Hippocampal formation (tissue), 2 donors: ENCODE measurements at regions not wholly inside any gene's neighbourhood (a gene's known extent, or its start where the extent isn't known, plus 50 kb on each side); places are given as distances from the start of the nearest gene placed in this dataset.

Experiments used
- DNase-seq, 2 donors: peaks; one replicate each; lab custom pipeline; 2025; lab: John Stamatoyannopoulos, UW

GRCh38 chr7:132072873-132073272 is 503.4 kb downstream of the PLXNA4 start:
- no peak for DNase-seq

- no peak for DNase-seq
Observed at GRCh38 chr7:132072165-132072564, 504.1 kb downstream of the PLXNA4 start.

GRCh38 chr7:132069306-132069705 is 507.0 kb downstream of the PLXNA4 start:
- DNase-seq = no peak

- no peak for DNase-seq
Observed at GRCh38 chr7:132066761-132067171, 509.5 kb downstream of the PLXNA4 start.

- DNase-seq = no peak
Observed at GRCh38 chr7:132065989-132066603, 509.7 kb upstream of the PODXL start.

GRCh38 chr7:132065193-132065988 is 509.0 kb upstream of the PODXL start:
- peak; percentile 13 to 40 for DNase-seq

- no peak for DNase-seq
Observed at GRCh38 chr7:132063800-132064199, 507.4 kb upstream of the PODXL start.

GRCh38 chr7:132061937-132062336 is 505.5 kb upstream of the PODXL start:
- no peak for DNase-seq

GRCh38 chr7:132059141-132059540 is 502.7 kb upstream of the PODXL start:
- no peak for DNase-seq

GRCh38 chr7:132055336-132056120 is 499.1 kb upstream of the PODXL start:
- no peak for DNase-seq

GRCh38 chr7:132053871-132054270 is 497.4 kb upstream of the PODXL start:
- no peak for DNase-seq

GRCh38 chr7:132051311-132051710 is 494.9 kb upstream of the PODXL start:
- no peak for DNase-seq

GRCh38 chr7:132049462-132050304 is 493.3 kb upstream of the PODXL start:
- DNase-seq = no peak

- DNase-seq = no peak
Observed at GRCh38 chr7:132045481-132045980, 489.1 kb upstream of the PODXL start.

- no peak for DNase-seq
Observed at GRCh38 chr7:132045002-132045401, 488.6 kb upstream of the PODXL start.

- no peak for DNase-seq
Observed at GRCh38 chr7:132044247-132044646, 487.8 kb upstream of the PODXL start.

GRCh38 chr7:132041108-132041507 is 484.7 kb upstream of the PODXL start:
- DNase-seq = no peak

GRCh38 chr7:132035517-132036362 is 479.3 kb upstream of the PODXL start:
- no peak for DNase-seq

- no peak for DNase-seq
Observed at GRCh38 chr7:132034748-132035416, 478.5 kb upstream of the PODXL start.

GRCh38 chr7:132030883-132031282 is 474.5 kb upstream of the PODXL start:
- DNase-seq = no peak
